GM12878 (cell line): ENCODE measurements at regions not wholly inside any gene's neighbourhood (a gene's known extent, or its start where the extent isn't known, plus 50 kb on each side); places are given as distances from the start of the nearest gene placed in this dataset.

Source experiments
- ATAC-seq: fragments of 200-7000 bp; cut with Tn5 transposase; 3 replicates; pipeline ENCODE4 v1.9.1; 2020; ENCODE audit warnings: mild to moderate bottlenecking, moderate library complexity
- BruUV-seq: library from RNA; stranded (reverse); fragments of 400-500 nt; replicated peaks from 2 replicates; lab custom pipeline; 2021; lab: Mats Ljungman, UMichigan
- CTCF ChIA-PET: fragments of 300-600 bp; sonication (Branson Sonifier 250); formaldehyde crosslinking; extraction: SDS; loops from one replicate; lab custom pipeline; 2021; ENCODE audit warnings: inconsistent platforms; lab: Yijun Ruan, JAX
- POLR2A ChIA-PET: fragments of 350-600 bp; formaldehyde crosslinking; extraction: SDS; loops from one replicate; lab custom pipeline; 2021; ENCODE audit warnings: inconsistent platforms; lab: Charles Lee
- RAD21 ChIA-PET: fragments of 300-600 bp; sonication (Branson Sonifier 250); formaldehyde crosslinking; loops from one replicate; lab custom pipeline; 2023; ENCODE audit warnings: antibody characterized with exemption; ENCODE audit not compliant: unreplicated experiment; lab: Charles Lee
- SMC1A ChIA-PET: fragments of 300-600 bp; sonication (Branson Sonifier 250); formaldehyde crosslinking; loops from one replicate; lab custom pipeline; 2023; ENCODE audit not compliant: unreplicated experiment, uncharacterized antibody; lab: Charles Lee
- DNase-seq: peaks from one replicate; pipeline ENCODE4 v3.0.0-alpha.2; 2011; ENCODE audit warnings: low read depth, low spot score
- FAIRE-seq: peaks from 3 replicates; lab custom pipeline; 2011; peaks lifted over from hg19 to GRCh38; lab: Jason Lieb, UNC
- H2AFZ ChIP-seq: 2 replicates; pipeline ENCODE4 v1.6.0; 2011; ENCODE audit warnings: low read depth, low read length, control low read depth; ENCODE audit not compliant: control insufficient read depth
- H3K27ac ChIP-seq: 2 replicates; pipeline ENCODE4 v1.5.1; 2011; ENCODE audit warnings: control low read depth; ENCODE audit not compliant: control insufficient read depth, insufficient read depth
- H3K27me3 ChIP-seq, 2 experiments: replicated peaks in 1 of 2; 2 replicates each; pipeline versions ENCODE4 v1.6.0 to v1.6.1; 2011; ENCODE audit warnings: low read length in 1 of 2; ENCODE audit not compliant: control insufficient read depth in 2 of 2, insufficient read depth in 2 of 2
- H3K36me3 ChIP-seq, 2 experiments: 2 replicates each; pipeline ENCODE4 v1.5.1; 2011; ENCODE audit warnings: low read length in 1 of 2; ENCODE audit not compliant: control insufficient read depth in 2 of 2, insufficient read depth in 2 of 2
- H3K4me1 ChIP-seq: 2 replicates; pipeline ENCODE4 v1.6.1; 2011; ENCODE audit warnings: mild to moderate bottlenecking, low read length, moderate library complexity, mixed read lengths; ENCODE audit not compliant: control insufficient read depth, insufficient read depth
- H3K4me2 ChIP-seq: 2 replicates; pipeline ENCODE4 v1.6.0; 2011; ENCODE audit warnings: control low read depth; ENCODE audit not compliant: control insufficient read depth, insufficient read depth
- H3K4me3 ChIP-seq: fragments of 200-600 bp; sonication (generic); 2 replicates; pipeline ENCODE4 v1.5.1; 2016
- H3K79me2 ChIP-seq: 2 replicates; pipeline ENCODE4 v1.6.0; 2011; ENCODE audit warnings: low read length; ENCODE audit not compliant: control insufficient read depth, insufficient read depth
- H3K9ac ChIP-seq: 2 replicates; pipeline ENCODE4 v1.8.0; 2011; ENCODE audit warnings: low read length, control low read depth, mixed read lengths; ENCODE audit not compliant: control insufficient read depth, insufficient read depth
- H3K9me3 ChIP-seq: replicated peaks from 3 replicates; pipeline ENCODE4 v1.5.1; 2011; ENCODE audit warnings: mild to moderate bottlenecking, low read length; ENCODE audit not compliant: control insufficient read depth, insufficient read depth
- H4K20me1 ChIP-seq: 2 replicates; pipeline ENCODE4 v1.6.0; 2011; ENCODE audit not compliant: control insufficient read depth, insufficient read depth
- BCL11A ChIP-seq: IDR thresholded peaks from 2 replicates; pipeline ENCODE4 v1.6.1; 2011; ENCODE audit warnings: low read depth, low read length
- CBFB ChIP-seq: IDR thresholded peaks from 2 replicates; pipeline ENCODE4 v1.6.1; 2016; ENCODE audit warnings: antibody characterized with exemption, low read depth
- CEBPB ChIP-seq, 2 experiments: fragments of 150-350 bp in 1 of 2; IDR thresholded peaks; 2 replicates each; pipeline ENCODE4 v1.6.1; 2012 to 2014; ENCODE audit warnings: low read depth in 2 of 2, low read length in 2 of 2, borderline replicate concordance in 1 of 2, inconsistent platforms in 1 of 2
- EED ChIP-seq: sonication (generic); IDR thresholded peaks from 2 replicates; pipeline ENCODE4 v1.6.1; 2016; ENCODE audit warnings: antibody characterized with exemption, low read depth
- RAD21 ChIP-seq: IDR thresholded peaks from 2 replicates; pipeline ENCODE4 v1.6.1; 2011; ENCODE audit warnings: mild to moderate bottlenecking, low read depth, low read length, moderate library complexity; ENCODE audit not compliant: insufficient read depth
- RBBP5 ChIP-seq: fragments of 200-600 bp; sonication (generic); conservative IDR thresholded peaks from 2 replicates; pipeline ENCODE4 v1.6.1; 2016
- in situ Hi-C: fragments of 300-500 bp; cut with MboI; formaldehyde crosslinking; loops from 9 replicates; pipeline ENCODE4 v1.14.3; 2018; ENCODE audit warnings: mixed read lengths
- intact Hi-C: fragments of 100-400 bp; cut with micrococcal nuclease; formaldehyde crosslinking; loops from one replicate; pipeline ENCODE4 v1.14.2; 2022; ENCODE audit not compliant: unreplicated experiment
- TF ChIP-seq, protein P1 (sequence below): fragments of 450-650 bp; formaldehyde crosslinking; IDR thresholded peaks from 2 replicates; pipeline ENCODE4 v1.4.0; 2022; ENCODE audit warnings: mild to moderate bottlenecking, moderate library complexity
- TF ChIP-seq, protein P2 (sequence below): IDR thresholded peaks from 2 replicates; pipeline ENCODE4 v1.6.1; 2011; ENCODE audit warnings: low read depth, mild to moderate bottlenecking, low read length, moderate library complexity, borderline replicate concordance; ENCODE audit errors: extremely low read depth
- TF ChIP-seq, protein P3 (sequence below): IDR thresholded peaks from 2 replicates; pipeline ENCODE4 v1.6.1; 2011; ENCODE audit warnings: mild to moderate bottlenecking, low read depth, low read length, moderate library complexity; ENCODE audit not compliant: insufficient replicate concordance
- TF ChIP-seq, protein P4 (sequence below): fragments of 450-650 bp; IDR thresholded peaks from 2 replicates; pipeline ENCODE4 v1.6.1; 2017; ENCODE audit warnings: mild to moderate bottlenecking

DNA sequence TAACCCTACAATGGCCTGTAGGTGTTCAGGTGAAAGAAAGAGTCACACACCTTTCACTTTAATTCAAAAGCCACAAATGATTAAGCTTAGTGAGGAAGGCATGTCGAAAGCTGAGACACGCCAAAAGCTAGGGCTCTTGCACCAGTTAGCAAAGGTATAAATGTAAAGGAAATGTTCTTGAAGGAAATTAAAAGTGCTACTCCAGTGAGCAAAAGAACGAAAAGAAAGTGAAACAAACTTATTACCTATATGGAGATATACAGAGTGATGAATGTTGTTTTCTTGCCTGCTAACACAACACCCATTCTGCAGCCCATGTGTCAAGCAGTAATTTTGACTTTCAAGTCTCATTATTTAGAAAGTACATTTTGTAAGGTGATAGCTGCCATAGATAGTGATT is 254.2 kb upstream of the SLC24A2 start (continued):
- TF ChIP-seq, protein P1, sequence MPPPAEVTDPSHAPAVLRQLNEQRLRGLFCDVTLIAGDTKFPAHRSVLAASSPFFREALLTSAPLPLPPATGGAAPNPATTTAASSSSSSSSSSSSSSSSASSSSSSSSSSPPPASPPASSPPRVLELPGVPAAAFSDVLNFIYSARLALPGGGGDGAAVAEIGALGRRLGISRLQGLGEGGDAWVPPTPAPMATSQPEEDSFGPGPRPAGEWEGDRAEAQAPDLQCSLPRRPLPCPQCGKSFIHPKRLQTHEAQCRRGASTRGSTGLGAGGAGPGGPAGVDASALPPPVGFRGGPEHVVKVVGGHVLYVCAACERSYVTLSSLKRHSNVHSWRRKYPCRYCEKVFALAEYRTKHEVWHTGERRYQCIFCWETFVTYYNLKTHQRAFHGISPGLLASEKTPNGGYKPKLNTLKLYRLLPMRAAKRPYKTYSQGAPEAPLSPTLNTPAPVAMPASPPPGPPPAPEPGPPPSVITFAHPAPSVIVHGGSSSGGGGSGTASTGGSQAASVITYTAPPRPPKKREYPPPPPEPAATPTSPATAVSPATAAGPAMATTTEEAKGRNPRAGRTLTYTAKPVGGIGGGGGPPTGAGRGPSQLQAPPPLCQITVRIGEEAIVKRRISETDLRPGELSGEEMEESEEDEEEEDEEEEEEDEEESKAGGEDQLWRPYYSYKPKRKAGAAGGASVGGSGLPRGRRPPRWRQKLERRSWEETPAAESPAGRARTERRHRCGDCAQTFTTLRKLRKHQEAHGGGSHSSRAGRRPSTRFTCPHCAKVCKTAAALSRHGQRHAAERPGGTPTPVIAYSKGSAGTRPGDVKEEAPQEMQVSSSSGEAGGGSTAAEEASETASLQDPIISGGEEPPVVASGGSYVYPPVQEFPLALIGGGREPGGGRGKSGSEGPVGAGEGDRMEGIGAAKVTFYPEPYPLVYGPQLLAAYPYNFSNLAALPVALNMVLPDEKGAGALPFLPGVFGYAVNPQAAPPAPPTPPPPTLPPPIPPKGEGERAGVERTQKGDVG (CRISPR knock-in tag) = no peak
- TF ChIP-seq RBBP5 (no peak), CEBPB (IDR thresholded peaks at IDR 0.05; ENCODE audit: borderline replicate concordance in 1 of 2, low read depth in 2 of 2, low read length in 2 of 2) (no peak), BCL11A (no peak), EED (no peak)
- TF ChIP-seq, protein P2, sequence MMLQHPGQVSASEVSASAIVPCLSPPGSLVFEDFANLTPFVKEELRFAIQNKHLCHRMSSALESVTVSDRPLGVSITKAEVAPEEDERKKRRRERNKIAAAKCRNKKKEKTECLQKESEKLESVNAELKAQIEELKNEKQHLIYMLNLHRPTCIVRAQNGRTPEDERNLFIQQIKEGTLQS = no peak
- TF ChIP-seq, all 136 proteins: peak for 0

DNA sequence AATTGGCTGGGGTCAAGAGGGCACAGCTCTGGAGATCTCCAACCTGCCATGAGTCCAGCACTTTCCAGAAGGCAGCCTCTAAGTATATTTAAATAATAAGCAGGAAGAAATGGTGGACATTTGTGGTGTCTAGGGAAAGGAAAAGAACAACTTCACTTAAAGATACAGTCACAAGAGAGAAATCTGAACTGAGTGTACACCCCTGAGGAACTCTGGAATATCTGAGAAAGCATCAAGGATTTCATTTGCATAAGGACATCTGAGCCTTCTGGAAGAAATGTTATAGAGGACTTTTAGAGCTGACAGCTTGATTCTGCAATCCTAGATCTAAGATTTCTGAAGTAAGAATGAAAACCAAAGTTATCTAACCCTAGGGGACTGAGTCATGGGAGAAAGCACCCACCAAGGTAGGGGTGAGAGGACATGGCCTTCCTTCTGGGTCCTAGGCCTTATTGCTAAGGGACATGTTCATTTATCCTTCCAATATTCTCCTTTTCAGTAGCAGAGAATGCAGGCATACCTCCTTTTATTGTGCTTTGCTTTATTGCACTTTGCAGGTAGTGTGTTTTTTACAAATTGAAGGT is 253.4 kb upstream of the SLC24A2 start:
- ATAC-seq (no peak), DNase-seq (no peak), FAIRE-seq (no peak)
- Histone ChIP-seq H2AFZ (no peak overlapping the region), H3K9ac (no peak overlapping the region), H3K27me3 (no peaks in the 10 kb centered on the region), H3K4me3 (no peak overlapping the region), H3K36me3 (no peaks in the 10 kb centered on the region), H3K4me1 (peaks cover 4% of the 10 kb centered on the region; the same call in 1 of the 2 replicates), H3K27ac (no peak overlapping the region), H3K79me2 (no peaks in the 10 kb centered on the region), H3K4me2 (no peak overlapping the region), H3K9me3 (no peaks in the 10 kb centered on the region), H4K20me1 (no peaks in the 10 kb centered on the region)
- intact Hi-C loops (loop anchor here (2.0 to 5.0 kb wide), 2 partner anchors 43 to 115 kb away; no protein-coding TSS in a partner anchor), in situ Hi-C loops (no loop called here)
- no TSS peak for BruUV-seq
- TF ChIP-seq CBFB = no peak
- TF ChIP-seq, protein P3, sequence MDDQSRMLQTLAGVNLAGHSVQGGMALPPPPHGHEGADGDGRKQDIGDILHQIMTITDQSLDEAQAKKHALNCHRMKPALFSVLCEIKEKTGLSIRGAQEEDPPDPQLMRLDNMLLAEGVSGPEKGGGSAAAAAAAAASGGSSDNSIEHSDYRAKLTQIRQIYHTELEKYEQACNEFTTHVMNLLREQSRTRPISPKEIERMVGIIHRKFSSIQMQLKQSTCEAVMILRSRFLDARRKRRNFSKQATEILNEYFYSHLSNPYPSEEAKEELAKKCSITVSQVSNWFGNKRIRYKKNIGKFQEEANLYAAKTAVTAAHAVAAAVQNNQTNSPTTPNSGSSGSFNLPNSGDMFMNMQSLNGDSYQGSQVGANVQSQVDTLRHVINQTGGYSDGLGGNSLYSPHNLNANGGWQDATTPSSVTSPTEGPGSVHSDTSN = no peak
- TF ChIP-seq CEBPB (IDR thresholded peaks at IDR 0.05; ENCODE audit: borderline replicate concordance in 1 of 2, low read depth in 2 of 2, low read length in 2 of 2) = no peak
- no peak for TF ChIP-seq RAD21
- TF ChIP-seq, protein P4, sequence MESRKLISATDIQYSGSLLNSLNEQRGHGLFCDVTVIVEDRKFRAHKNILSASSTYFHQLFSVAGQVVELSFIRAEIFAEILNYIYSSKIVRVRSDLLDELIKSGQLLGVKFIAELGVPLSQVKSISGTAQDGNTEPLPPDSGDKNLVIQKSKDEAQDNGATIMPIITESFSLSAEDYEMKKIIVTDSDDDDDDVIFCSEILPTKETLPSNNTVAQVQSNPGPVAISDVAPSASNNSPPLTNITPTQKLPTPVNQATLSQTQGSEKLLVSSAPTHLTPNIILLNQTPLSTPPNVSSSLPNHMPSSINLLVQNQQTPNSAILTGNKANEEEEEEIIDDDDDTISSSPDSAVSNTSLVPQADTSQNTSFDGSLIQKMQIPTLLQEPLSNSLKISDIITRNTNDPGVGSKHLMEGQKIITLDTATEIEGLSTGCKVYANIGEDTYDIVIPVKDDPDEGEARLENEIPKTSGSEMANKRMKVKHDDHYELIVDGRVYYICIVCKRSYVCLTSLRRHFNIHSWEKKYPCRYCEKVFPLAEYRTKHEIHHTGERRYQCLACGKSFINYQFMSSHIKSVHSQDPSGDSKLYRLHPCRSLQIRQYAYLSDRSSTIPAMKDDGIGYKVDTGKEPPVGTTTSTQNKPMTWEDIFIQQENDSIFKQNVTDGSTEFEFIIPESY = no peak
- ChIA-PET RAD21 (no interaction called here), POLR2A (no interaction called here), CTCF (no interaction called here), SMC1A (interaction anchor here (1.3 kb wide), 1 partner anchor 313 kb away, joined by 3 read pairs; no protein-coding TSS in a partner anchor)
